Suprapubic skin (tissue), 4 donors: ENCODE measurements at regions not wholly inside any gene's neighbourhood (a gene's known extent, or its start where the extent isn't known, plus 50 kb on each side); places are given as distances from the start of the nearest gene placed in this dataset.

ENCODE experiments used
- DNase-seq, 2 donors: peaks; one replicate each; pipeline ENCODE4 v3.0.0-alpha.2; 2019; ENCODE audit warnings: low spot score in 2 of 2
- H3K27ac ChIP-seq: fragments of 200-600 bp; sonication (generic); one replicate; pipeline ENCODE4 v1.5.1; 2019
- H3K27me3 ChIP-seq: fragments of 200-600 bp; sonication (generic); one replicate; pipeline ENCODE4 v1.5.1; 2019
- H3K36me3 ChIP-seq: fragments of 200-600 bp; sonication (generic); one replicate; pipeline ENCODE4 v1.5.1; 2019
- H3K4me1 ChIP-seq: fragments of 200-600 bp; sonication (generic); one replicate; pipeline ENCODE4 v1.5.1; 2019
- H3K4me3 ChIP-seq: fragments of 200-600 bp; sonication (generic); one replicate; pipeline ENCODE4 v1.5.1; 2019; ENCODE audit warnings: mild to moderate bottlenecking
- H3K9me3 ChIP-seq: fragments of 200-600 bp; sonication (generic); one replicate; pipeline ENCODE4 v1.5.1; 2019
- CTCF ChIP-seq, 2 donors: fragments of 200-600 bp in 1 of 2; fragments of 450-650 bp in 1 of 2; sonication (generic) in 1 of 2; IDR thresholded peaks; one replicate each; pipeline ENCODE4 v1.5.1; 2016 to 2019; ENCODE audit warnings: antibody characterized with exemption in 2 of 2, mild to moderate bottlenecking in 1 of 2, moderate library complexity in 1 of 2
- EP300 ChIP-seq: sonication (generic); formaldehyde crosslinking; IDR thresholded peaks from one replicate; pipeline ENCODE4 v1.6.1; 2017; ENCODE audit warnings: antibody characterized with exemption
- POLR2A ChIP-seq, 2 donors: fragments of 450-650 bp; IDR thresholded peaks; one replicate each; pipeline ENCODE4 v1.6.1; 2017; ENCODE audit warnings: antibody characterized with exemption in 2 of 2, mild to moderate bottlenecking in 2 of 2, moderate library complexity in 2 of 2
- POLR2AphosphoS5 ChIP-seq, 3 donors: sonication (generic); formaldehyde crosslinking; IDR thresholded peaks; one replicate each; pipeline ENCODE4 v1.6.1; 2017; ENCODE audit warnings: antibody characterized with exemption in 3 of 3
- WGBS: methylation state at CpG from one replicate; pipeline ENCODE4 v1.1.5; 2018; 5-methylcytosine and 5-hydroxymethylcytosine counted together

GRCh38 chr12:125233319-125233718, 168.1 kb downstream of the AACS start:
- Histone ChIP-seq H3K27me3 (no peaks in the 10 kb centered on the region), H3K36me3 (no peaks in the 10 kb centered on the region), H3K9me3 (no peaks in the 10 kb centered on the region), H3K4me3 (no peak overlapping the region), H3K27ac (no peak overlapping the region), H3K4me1 (no peaks in the 10 kb centered on the region)
- TF ChIP-seq POLR2A (IDR thresholded peaks at IDR 0.05) (no peak), POLR2AphosphoS5 (IDR thresholded peaks at IDR 0.05) (no peak), EP300 (no peak), CTCF (IDR thresholded peaks at IDR 0.05) (no peak)
- DNase-seq, result no peak
- 90% methylated on average over 1 of the region's 1 CpG for WGBS

- DNase-seq, result no peak
- 97% methylated on average over 11 of the region's 11 CpGs for WGBS
Observed at GRCh38 chr12:125239563-125239962, 174.3 kb downstream of the AACS start.

GRCh38 chr12:125240717-125241116, 175.5 kb downstream of the AACS start:
- H3K27me3 ChIP-seq, result peaks cover 19% of the 10 kb centered on the region
- H3K27ac ChIP-seq, result no peak overlapping the region
- TF ChIP-seq CTCF (IDR thresholded peaks at IDR 0.05) (no peak), EP300 (no peak), POLR2A (IDR thresholded peaks at IDR 0.05) (no peak), POLR2AphosphoS5 (IDR thresholded peaks at IDR 0.05) (no peak)
- no peaks in the 10 kb centered on the region for H3K36me3 ChIP-seq
- no peaks in the 10 kb centered on the region for H3K4me1 ChIP-seq
- 64% methylated on average over 17 of the region's 17 CpGs for WGBS
- H3K4me3 ChIP-seq, result no peak overlapping the region
- H3K9me3 ChIP-seq, result no peaks in the 10 kb centered on the region
- DNase-seq, result no peak

More at GRCh38 chr12:125239563-125239962, 174.3 kb downstream of the AACS start:
- Histone ChIP-seq H3K27ac (no peak overlapping the region), H3K4me1 (no peaks in the 10 kb centered on the region), H3K36me3 (no peaks in the 10 kb centered on the region), H3K9me3 (no peaks in the 10 kb centered on the region), H3K27me3 (peaks cover 10% of the 10 kb centered on the region), H3K4me3 (no peak overlapping the region)
- no peak for TF ChIP-seq CTCF (IDR thresholded peaks at IDR 0.05)

- Histone ChIP-seq H3K4me1 (no peaks in the 10 kb centered on the region), H3K27me3 (peaks cover 26% of the 10 kb centered on the region), H3K36me3 (no peaks in the 10 kb centered on the region), H3K4me3 (no peak overlapping the region), H3K27ac (no peak overlapping the region), H3K9me3 (no peaks in the 10 kb centered on the region)
- 79% methylated on average over 11 of the region's 11 CpGs for WGBS
- TF ChIP-seq CTCF (IDR thresholded peaks at IDR 0.05) (no peak), EP300 (no peak), POLR2A (IDR thresholded peaks at IDR 0.05) (no peak), POLR2AphosphoS5 (IDR thresholded peaks at IDR 0.05) (no peak)
- no peak for DNase-seq
Observed at GRCh38 chr12:125243811-125244210, 178.6 kb downstream of the AACS start.

- H3K9me3 ChIP-seq, result no peaks in the 10 kb centered on the region
- no peaks in the 10 kb centered on the region for H3K4me1 ChIP-seq
- no peak overlapping the region for H3K27ac ChIP-seq
- TF ChIP-seq POLR2A (IDR thresholded peaks at IDR 0.05), result no peak
- TF ChIP-seq CTCF (IDR thresholded peaks at IDR 0.05), result no peak
- TF ChIP-seq EP300, result no peak
- no peak for TF ChIP-seq POLR2AphosphoS5 (IDR thresholded peaks at IDR 0.05)
- H3K4me3 ChIP-seq, result no peak overlapping the region
- no peaks in the 10 kb centered on the region for H3K36me3 ChIP-seq
- peaks cover 26% of the 10 kb centered on the region for H3K27me3 ChIP-seq
- WGBS, result 97% methylated on average over 6 of the region's 8 CpGs
- no peak for DNase-seq
Observed at GRCh38 chr12:125244338-125244737, 179.1 kb downstream of the AACS start.
